ENCODE measurements at regions not wholly inside any gene's neighbourhood (a gene's known extent, or its start where the extent isn't known, plus 50 kb on each side); places are given as distances from the start of the nearest gene placed in this dataset.

- TF ChIP-seq CTCF (IDR thresholded peaks at IDR 0.05; ENCODE audit: insufficient read depth, low read length, poor library complexity, severe bottlenecking) (no peak), EZH2phosphoT487 (conservative IDR thresholded peaks at IDR 0.05; ENCODE audit: low read length) (no peak)
Measured at GRCh38 chr11:29361369-29361768, 655.5 kb downstream of the KCNA4 start.

Measured in SU-DHL-6 (cell line).